ENCODE measurements at regions not wholly inside any gene's neighbourhood (a gene's known extent, or its start where the extent isn't known, plus 50 kb on each side); places are given as distances from the start of the nearest gene placed in this dataset.

DNA sequence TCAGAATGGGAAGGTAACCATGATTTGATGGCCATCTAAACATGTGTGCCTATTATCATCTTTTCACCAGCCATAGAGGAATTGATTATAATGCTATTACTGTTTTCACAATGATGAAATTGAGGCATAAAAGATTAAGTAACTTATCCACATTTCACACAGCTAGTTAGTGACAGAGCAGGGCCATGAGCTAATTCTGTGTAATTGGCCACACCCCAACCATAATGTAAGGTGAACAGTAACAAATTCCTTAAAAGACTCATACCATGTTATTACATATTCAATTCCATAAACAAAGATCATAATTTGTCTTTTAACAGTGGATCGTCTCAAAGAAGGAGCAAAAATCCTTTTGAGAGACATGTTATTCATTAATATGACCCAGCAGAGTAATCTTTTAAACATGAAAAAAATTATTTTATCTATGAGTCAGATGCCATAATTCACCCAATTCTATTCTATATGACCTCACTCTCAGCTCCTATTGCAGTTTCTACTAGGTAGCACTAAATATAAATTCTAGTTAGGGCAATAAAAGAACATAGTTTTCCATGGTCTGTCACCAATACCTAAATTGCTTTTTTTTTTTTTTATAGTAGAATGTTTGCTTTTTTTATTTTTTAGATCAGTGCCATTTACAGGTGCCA, 475.8 kb upstream of the SLC39A10 start:
- H3K9me2 ChIP-seq (replicated peaks; ENCODE audit: insufficient read depth, low read length): no peaks in the 10 kb centered on the region
- H3K4me2 ChIP-seq (ENCODE audit: low read depth, low read length): no peak overlapping the region
- H3K4me1 ChIP-seq (ENCODE audit: low read length): no peaks in the 10 kb centered on the region
- no peaks in the 10 kb centered on the region for H4K20me1 ChIP-seq (ENCODE audit: insufficient read depth, low read length)
- H3F3A ChIP-seq (ENCODE audit: insufficient read depth, low read length): no peaks in the 10 kb centered on the region
- H3K27me3 ChIP-seq (replicated peaks; ENCODE audit: insufficient read depth, low read length): no peaks in the 10 kb centered on the region
- no peak overlapping the region for H3K4me3 ChIP-seq (ENCODE audit: low read length)
- no peaks in the 10 kb centered on the region for H3K36me3 ChIP-seq (replicated peaks; ENCODE audit: insufficient read depth, low read length)
- no peaks in the 10 kb centered on the region for H3K9me3 ChIP-seq (replicated peaks; ENCODE audit: insufficient read depth, low read length)
- no peak overlapping the region for H3K9ac ChIP-seq (ENCODE audit: low read length)
- H2AFZ ChIP-seq (ENCODE audit: low read length): no peak overlapping the region
- H3K27ac ChIP-seq (ENCODE audit: low read length): no peak overlapping the region
- no peak for DNase-seq
- TF ChIP-seq EZH2phosphoT487 (IDR thresholded peaks at IDR 0.05; ENCODE audit: low read length): no peak
- no peak for TF ChIP-seq CTCF (IDR thresholded peaks at IDR 0.05; ENCODE audit: low read length)
- no peak for TF ChIP-seq EZH2 (optimal IDR thresholded peaks at IDR 0.05; ENCODE audit: low read depth, low read length)
- no peaks in the 10 kb centered on the region for H3K79me2 ChIP-seq (ENCODE audit: low read length)

- Histone ChIP-seq H3K27me3 (replicated peaks; ENCODE audit: insufficient read depth, low read length) (no peaks in the 10 kb centered on the region), H2AFZ (ENCODE audit: low read length) (no peak overlapping the region), H3K4me3 (ENCODE audit: low read length) (no peak overlapping the region), H3K4me1 (ENCODE audit: low read length) (no peaks in the 10 kb centered on the region), H4K20me1 (ENCODE audit: insufficient read depth, low read length) (no peaks in the 10 kb centered on the region), H3K9me3 (replicated peaks; ENCODE audit: insufficient read depth, low read length) (no peaks in the 10 kb centered on the region), H3K4me2 (ENCODE audit: low read depth, low read length) (no peak overlapping the region), H3K27ac (ENCODE audit: low read length) (no peak overlapping the region), H3K36me3 (replicated peaks; ENCODE audit: insufficient read depth, low read length) (no peaks in the 10 kb centered on the region), H3K9ac (ENCODE audit: low read length) (no peak overlapping the region), H3K9me2 (replicated peaks; ENCODE audit: insufficient read depth, low read length) (no peaks in the 10 kb centered on the region), H3K79me2 (ENCODE audit: low read length) (no peaks in the 10 kb centered on the region), H3F3A (ENCODE audit: insufficient read depth, low read length) (no peaks in the 10 kb centered on the region)
- DNase-seq: no peak
- TF ChIP-seq EZH2 (optimal IDR thresholded peaks at IDR 0.05; ENCODE audit: low read depth, low read length): no peak
- no peak for TF ChIP-seq EZH2phosphoT487 (IDR thresholded peaks at IDR 0.05; ENCODE audit: low read length)
- no peak for TF ChIP-seq CTCF (IDR thresholded peaks at IDR 0.05; ENCODE audit: low read length)
These were observed 488.7 kb upstream of the SLC39A10 start for GRCh38 chr2:195168369-195168768.

DNA sequence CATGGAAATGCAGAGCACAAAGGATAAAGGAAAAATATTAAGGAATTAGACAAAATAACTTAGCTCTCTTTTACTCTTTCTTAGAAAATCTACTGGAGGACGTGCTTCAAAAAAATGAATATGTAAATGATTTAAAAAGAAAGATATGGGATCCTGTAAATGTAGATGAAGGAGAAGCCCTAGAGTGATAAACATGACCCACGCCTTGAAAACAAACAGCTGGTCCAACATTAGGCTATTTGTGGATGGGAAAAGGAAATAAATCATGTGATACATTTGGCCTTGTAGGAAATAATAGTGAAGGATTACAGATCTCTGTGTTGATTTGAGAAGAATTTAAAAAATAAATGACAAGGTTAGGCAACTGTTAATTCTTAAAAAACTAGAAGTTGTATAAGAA, 492.1 kb upstream of the SLC39A10 start:
- Histone ChIP-seq H3K4me2 (ENCODE audit: low read depth, low read length) (no peak overlapping the region), H4K20me1 (ENCODE audit: insufficient read depth, low read length) (no peaks in the 10 kb centered on the region), H3K9me2 (replicated peaks; ENCODE audit: insufficient read depth, low read length) (no peaks in the 10 kb centered on the region), H3K9ac (ENCODE audit: low read length) (no peak overlapping the region), H3K4me1 (ENCODE audit: low read length) (no peaks in the 10 kb centered on the region), H2AFZ (ENCODE audit: low read length) (no peak overlapping the region), H3K79me2 (ENCODE audit: low read length) (no peaks in the 10 kb centered on the region), H3K27me3 (replicated peaks; ENCODE audit: insufficient read depth, low read length) (no peaks in the 10 kb centered on the region), H3K27ac (ENCODE audit: low read length) (no peak overlapping the region), H3F3A (ENCODE audit: insufficient read depth, low read length) (no peaks in the 10 kb centered on the region), H3K36me3 (replicated peaks; ENCODE audit: insufficient read depth, low read length) (no peaks in the 10 kb centered on the region), H3K4me3 (ENCODE audit: low read length) (no peak overlapping the region), H3K9me3 (replicated peaks; ENCODE audit: insufficient read depth, low read length) (no peaks in the 10 kb centered on the region)
- no peak for DNase-seq
- TF ChIP-seq CTCF (IDR thresholded peaks at IDR 0.05; ENCODE audit: low read length): no peak
